Glutamatergic neuron (in vitro differentiated cells): ENCODE measurements at regions not wholly inside any gene's neighbourhood (a gene's known extent, or its start where the extent isn't known, plus 50 kb on each side); places are given as distances from the start of the nearest gene placed in this dataset.

Experiments
- DNase-seq: peaks from one replicate; pipeline ENCODE4 v3.0.0; 2022
- H3K27ac Mint-ChIP-seq: one replicate; pipeline ENCODE4 v1.8.0; 2020; ENCODE audit warnings: mild to moderate bottlenecking, mixed read lengths, inconsistent platforms; ENCODE audit not compliant: unreplicated experiment
- H3K27me3 Mint-ChIP-seq: one replicate; pipeline ENCODE4 v1.8.0; 2020; ENCODE audit warnings: mild to moderate bottlenecking, moderate library complexity, mixed read lengths, inconsistent platforms; ENCODE audit not compliant: unreplicated experiment
- H3K36me3 Mint-ChIP-seq: one replicate; pipeline ENCODE4 v1.8.0; 2020; ENCODE audit warnings: mild to moderate bottlenecking, mixed read lengths, inconsistent platforms; ENCODE audit not compliant: unreplicated experiment
- H3K4me1 Mint-ChIP-seq: one replicate; pipeline ENCODE4 v1.8.0; 2020; ENCODE audit warnings: mild to moderate bottlenecking, low read depth, mixed read lengths, inconsistent platforms; ENCODE audit not compliant: unreplicated experiment
- H3K4me3 Mint-ChIP-seq: one replicate; pipeline ENCODE4 v1.8.0; 2020; ENCODE audit warnings: mild to moderate bottlenecking, mixed read lengths, inconsistent platforms; ENCODE audit not compliant: unreplicated experiment
- H3K9me3 Mint-ChIP-seq: one replicate; pipeline ENCODE4 v1.8.0; 2020; ENCODE audit warnings: mild to moderate bottlenecking, moderate library complexity, mixed read lengths, inconsistent platforms; ENCODE audit not compliant: unreplicated experiment
- TF ChIP-seq, protein P1 (sequence below): fragments of 200-600 bp; sonication (generic); IDR thresholded peaks from one replicate; pipeline ENCODE4 v1.5.0; 2021; ENCODE audit not compliant: partially characterized antibody, unreplicated experiment

GRCh38 chr12:90010089-90010488 is 301.5 kb upstream of the ATP2B1 start:
- no peaks in the 10 kb centered on the region for H3K27me3 Mint-ChIP-seq
- no peaks in the 10 kb centered on the region for H3K9me3 Mint-ChIP-seq
- H3K4me1 Mint-ChIP-seq: no peaks in the 10 kb centered on the region
- H3K36me3 Mint-ChIP-seq: no peaks in the 10 kb centered on the region
- no peak overlapping the region for H3K4me3 Mint-ChIP-seq
- TF ChIP-seq, protein P1, sequence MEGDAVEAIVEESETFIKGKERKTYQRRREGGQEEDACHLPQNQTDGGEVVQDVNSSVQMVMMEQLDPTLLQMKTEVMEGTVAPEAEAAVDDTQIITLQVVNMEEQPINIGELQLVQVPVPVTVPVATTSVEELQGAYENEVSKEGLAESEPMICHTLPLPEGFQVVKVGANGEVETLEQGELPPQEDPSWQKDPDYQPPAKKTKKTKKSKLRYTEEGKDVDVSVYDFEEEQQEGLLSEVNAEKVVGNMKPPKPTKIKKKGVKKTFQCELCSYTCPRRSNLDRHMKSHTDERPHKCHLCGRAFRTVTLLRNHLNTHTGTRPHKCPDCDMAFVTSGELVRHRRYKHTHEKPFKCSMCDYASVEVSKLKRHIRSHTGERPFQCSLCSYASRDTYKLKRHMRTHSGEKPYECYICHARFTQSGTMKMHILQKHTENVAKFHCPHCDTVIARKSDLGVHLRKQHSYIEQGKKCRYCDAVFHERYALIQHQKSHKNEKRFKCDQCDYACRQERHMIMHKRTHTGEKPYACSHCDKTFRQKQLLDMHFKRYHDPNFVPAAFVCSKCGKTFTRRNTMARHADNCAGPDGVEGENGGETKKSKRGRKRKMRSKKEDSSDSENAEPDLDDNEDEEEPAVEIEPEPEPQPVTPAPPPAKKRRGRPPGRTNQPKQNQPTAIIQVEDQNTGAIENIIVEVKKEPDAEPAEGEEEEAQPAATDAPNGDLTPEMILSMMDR: no peak
- no peak for DNase-seq
- no peak overlapping the region for H3K27ac Mint-ChIP-seq

DNA sequence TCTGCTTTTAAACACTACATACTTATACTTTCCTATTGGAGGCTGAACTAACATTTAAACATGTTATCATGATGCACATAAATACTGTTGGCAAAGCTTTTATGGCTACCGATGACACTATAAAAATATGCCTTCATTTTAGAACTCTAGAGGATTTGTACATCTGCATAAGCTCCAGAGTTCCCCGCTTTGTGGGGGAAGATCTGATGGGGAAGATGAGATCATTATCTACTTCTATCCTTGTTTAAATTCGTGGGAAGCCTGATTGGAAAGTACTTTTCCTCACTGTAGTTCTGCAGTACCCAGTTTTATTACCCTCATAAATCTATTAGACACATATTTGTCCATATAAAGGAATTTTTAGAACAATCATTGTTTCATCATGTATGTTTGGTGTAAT is 299.6 kb upstream of the ATP2B1 start:
- TF ChIP-seq, protein P1: no peak

DNA sequence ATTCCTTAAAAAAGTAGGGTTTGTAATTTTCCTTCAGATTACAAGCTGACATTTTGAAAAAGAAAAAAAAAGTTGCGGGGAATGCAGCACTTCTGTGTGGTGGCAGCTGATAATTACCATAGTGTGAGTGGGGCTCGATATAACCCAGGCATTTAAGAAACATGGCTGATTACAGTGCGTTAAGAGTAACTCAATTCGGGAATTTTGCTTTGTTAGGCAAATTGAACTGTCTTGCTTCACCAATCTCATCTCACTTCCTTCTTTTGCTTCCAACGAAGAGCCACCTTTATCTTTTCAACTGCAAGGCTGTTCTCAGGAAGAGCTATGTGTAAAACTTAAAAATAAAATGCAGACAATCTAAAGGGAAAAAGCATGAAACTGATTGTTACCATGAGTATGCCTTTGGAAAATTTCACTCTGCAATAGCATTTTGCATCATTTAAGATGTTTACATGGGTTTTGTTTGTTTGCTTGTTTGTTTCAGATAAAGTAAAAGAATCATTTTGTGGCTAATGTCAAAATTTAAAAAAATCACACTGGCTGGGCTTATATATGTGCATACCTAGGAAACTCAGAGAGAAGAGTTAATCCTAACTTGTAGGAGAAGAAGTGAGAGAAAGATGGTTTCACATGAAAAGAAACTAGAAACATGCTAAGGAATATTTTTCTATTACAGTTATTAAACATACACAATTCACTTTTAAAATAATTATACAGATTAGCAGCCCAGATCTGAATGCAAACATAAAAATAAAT is 295.9 kb upstream of the ATP2B1 start:
- Mint-ChIP-seq H3K27me3 (no peaks in the 10 kb centered on the region), H3K36me3 (no peaks in the 10 kb centered on the region), H3K9me3 (no peaks in the 10 kb centered on the region), H3K4me3 (no peak overlapping the region), H3K27ac (no peak overlapping the region), H3K4me1 (peaks cover 3% of the 10 kb centered on the region)
- TF ChIP-seq, protein P1: no peak
- no peak for DNase-seq

More for the DNA sequence above, 299.6 kb upstream of the ATP2B1 start:
- Mint-ChIP-seq H3K9me3 (no peaks in the 10 kb centered on the region), H3K4me3 (no peak overlapping the region), H3K27ac (no peak overlapping the region), H3K36me3 (no peaks in the 10 kb centered on the region), H3K27me3 (no peaks in the 10 kb centered on the region), H3K4me1 (no peaks in the 10 kb centered on the region)
- no peak for DNase-seq

DNA sequence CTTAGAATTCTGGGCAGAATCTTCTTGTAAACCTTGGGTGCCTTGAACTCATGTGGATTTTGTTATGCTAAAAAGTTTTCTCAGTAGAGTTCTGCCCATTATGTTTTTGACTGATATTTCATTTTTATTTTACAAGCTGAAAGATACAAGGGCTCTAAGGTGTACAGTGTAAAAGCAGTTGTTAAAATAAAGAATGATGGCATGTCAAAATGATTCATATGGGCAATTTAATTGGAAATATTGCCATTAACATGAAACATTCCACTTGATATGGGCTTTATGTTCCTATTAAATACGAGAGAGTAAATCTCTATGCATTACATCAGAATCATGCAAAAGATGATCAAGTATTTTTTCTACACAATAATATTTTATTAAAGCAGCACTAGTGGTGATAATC is 295.1 kb upstream of the ATP2B1 start:
- H3K36me3 Mint-ChIP-seq: no peaks in the 10 kb centered on the region
- H3K4me3 Mint-ChIP-seq: no peak overlapping the region
- H3K4me1 Mint-ChIP-seq: peaks cover 3% of the 10 kb centered on the region
- no peak overlapping the region for H3K27ac Mint-ChIP-seq
- H3K27me3 Mint-ChIP-seq: no peaks in the 10 kb centered on the region
- H3K9me3 Mint-ChIP-seq: no peaks in the 10 kb centered on the region
- TF ChIP-seq, protein P1: no peak
- DNase-seq: no peak

GRCh38 chr12:90000721-90001120 is 292.1 kb upstream of the ATP2B1 start:
- no peaks in the 10 kb centered on the region for H3K27me3 Mint-ChIP-seq

More at GRCh38 chr12:90000721-90001120, 292.1 kb upstream of the ATP2B1 start:
- Mint-ChIP-seq H3K36me3 (no peaks in the 10 kb centered on the region), H3K9me3 (no peaks in the 10 kb centered on the region), H3K4me1 (peaks cover 3% of the 10 kb centered on the region), H3K4me3 (no peak overlapping the region), H3K27ac (no peak overlapping the region)
- DNase-seq: no peak
- TF ChIP-seq, protein P1: no peak
